SK-N-SH treated with all-trans-retinoic acid at 6 μM for 48 hours (cell line): ENCODE measurements at regions not wholly inside any gene's neighbourhood (a gene's known extent, or its start where the extent isn't known, plus 50 kb on each side); places are given as distances from the start of the nearest gene placed in this dataset.

Experiments used
- ATAC-seq: fragments of 200-7000 bp; cut with Tn5 transposase; 3 replicates; pipeline ENCODE4 v1.9.1; 2020; ENCODE audit warnings: mild to moderate bottlenecking, moderate library complexity
- ARNTL ChIP-seq: fragments of 450-650 bp; formaldehyde crosslinking; IDR thresholded peaks from 2 replicates; pipeline ENCODE4 v1.5.0; 2020; ENCODE audit warnings: low read depth, mild to moderate bottlenecking, moderate library complexity, borderline replicate concordance
- BACH2 ChIP-seq: fragments of 250-450 bp; sonication (Bioruptor Pico); IDR thresholded peaks from 2 replicates; pipeline ENCODE4 v1.9.0; 2021; ENCODE audit warnings: mild to moderate bottlenecking, borderline replicate concordance
- CSDC2 ChIP-seq: fragments of 250-450 bp; sonication (Bioruptor Pico); IDR thresholded peaks from 2 replicates; pipeline ENCODE4 v1.5.0; 2020; ENCODE audit warnings: mild to moderate bottlenecking, moderate library complexity
- ESRRG ChIP-seq: fragments of 250-450 bp; sonication (Bioruptor Pico); IDR thresholded peaks from 2 replicates; pipeline ENCODE4 v1.6.1; 2021; ENCODE audit warnings: mild to moderate bottlenecking
- GLIS3 ChIP-seq: fragments of 250-450 bp; sonication (Bioruptor Pico); IDR thresholded peaks from 2 replicates; pipeline ENCODE4 v1.5.0; 2020; ENCODE audit warnings: mild to moderate bottlenecking, moderate library complexity
- ISL1 ChIP-seq: fragments of 250-450 bp; sonication (Bioruptor Pico); IDR thresholded peaks from 2 replicates; pipeline ENCODE4 v2.1.2; 2022; ENCODE audit warnings: mild to moderate bottlenecking, moderate library complexity
- OSR1 ChIP-seq: fragments of 250-450 bp; sonication (Bioruptor Pico); IDR thresholded peaks from 2 replicates; pipeline ENCODE4 v1.8.0; 2022; ENCODE audit warnings: moderate library complexity, mild to moderate bottlenecking, inconsistent platforms
- POU6F1 ChIP-seq: fragments of 250-450 bp; sonication (Bioruptor Pico); IDR thresholded peaks from 2 replicates; pipeline ENCODE4 v1.8.0; 2021; ENCODE audit warnings: low read depth, mild to moderate bottlenecking, moderate library complexity, borderline replicate concordance
- PPARA ChIP-seq: fragments of 250-450 bp; sonication (Bioruptor Pico); IDR thresholded peaks from 2 replicates; pipeline ENCODE4 v1.5.0; 2020; ENCODE audit warnings: mild to moderate bottlenecking, borderline replicate concordance
- RARB ChIP-seq: fragments of 250-450 bp; sonication (Bioruptor Pico); IDR thresholded peaks from 2 replicates; pipeline ENCODE4 v1.8.0; 2021; ENCODE audit warnings: mild to moderate bottlenecking, moderate library complexity
- SNAI2 ChIP-seq: fragments of 250-450 bp; sonication (Bioruptor Pico); IDR thresholded peaks from 2 replicates; pipeline ENCODE4 v1.5.0; 2020; ENCODE audit warnings: mild to moderate bottlenecking, moderate library complexity
- TCF4 ChIP-seq: fragments of 250-450 bp; sonication (Bioruptor Pico); IDR thresholded peaks from 2 replicates; pipeline ENCODE4 v1.8.0; 2021; ENCODE audit warnings: mild to moderate bottlenecking, moderate library complexity, borderline replicate concordance
- TSHZ2 ChIP-seq: fragments of 250-450 bp; sonication (Bioruptor Pico); IDR thresholded peaks from 2 replicates; pipeline ENCODE4 v1.5.0; 2020; ENCODE audit warnings: mild to moderate bottlenecking, moderate library complexity
- ZC3H10 ChIP-seq: fragments of 250-450 bp; sonication (Bioruptor Pico); IDR thresholded peaks from 2 replicates; pipeline ENCODE4 v1.5.1; 2021; ENCODE audit warnings: mild to moderate bottlenecking, moderate library complexity
- ZFP3 ChIP-seq: fragments of 250-450 bp; sonication (Bioruptor Pico); IDR thresholded peaks from 2 replicates; pipeline ENCODE4 v1.5.0; 2020; ENCODE audit warnings: mild to moderate bottlenecking, moderate library complexity
- ZFP30 ChIP-seq: fragments of 450-650 bp; formaldehyde crosslinking; IDR thresholded peaks from 2 replicates; pipeline ENCODE4 v1.5.0; 2022; ENCODE audit warnings: mild to moderate bottlenecking, moderate library complexity
- ZNF565 ChIP-seq: fragments of 450-650 bp; formaldehyde crosslinking; conservative IDR thresholded peaks from 2 replicates; pipeline ENCODE4 v1.5.0; 2020; ENCODE audit warnings: low read depth, mild to moderate bottlenecking, moderate library complexity
- ZNF8 ChIP-seq: fragments of 450-650 bp; formaldehyde crosslinking; IDR thresholded peaks from 2 replicates; pipeline ENCODE4 v1.5.0; 2020; ENCODE audit warnings: mild to moderate bottlenecking, moderate library complexity
- TF ChIP-seq, protein P1 (sequence below): fragments of 250-450 bp; sonication (Bioruptor Pico); IDR thresholded peaks from 2 replicates; pipeline ENCODE4 v1.5.1; 2021; ENCODE audit warnings: mild to moderate bottlenecking, moderate library complexity

GRCh38 chr10:78247821-78248220 is 214.2 kb downstream of the RPS24 start:
- no peak for ATAC-seq
- TF ChIP-seq SNAI2 = no peak
- no peak for TF ChIP-seq ZNF565 (CRISPR knock-in tag)
- TF ChIP-seq ZNF8 (CRISPR knock-in tag) = no peak
- no peak for TF ChIP-seq ZFP3 (CRISPR knock-in tag)
- no peak for TF ChIP-seq RARB
- TF ChIP-seq ARNTL (CRISPR knock-in tag) = no peak
- TF ChIP-seq PPARA = no peak
- no peak for TF ChIP-seq CSDC2 (CRISPR knock-in tag)
- no peak for TF ChIP-seq TSHZ2 (CRISPR knock-in tag)
- no peak for TF ChIP-seq ZC3H10 (CRISPR knock-in tag)
- TF ChIP-seq, protein P1, sequence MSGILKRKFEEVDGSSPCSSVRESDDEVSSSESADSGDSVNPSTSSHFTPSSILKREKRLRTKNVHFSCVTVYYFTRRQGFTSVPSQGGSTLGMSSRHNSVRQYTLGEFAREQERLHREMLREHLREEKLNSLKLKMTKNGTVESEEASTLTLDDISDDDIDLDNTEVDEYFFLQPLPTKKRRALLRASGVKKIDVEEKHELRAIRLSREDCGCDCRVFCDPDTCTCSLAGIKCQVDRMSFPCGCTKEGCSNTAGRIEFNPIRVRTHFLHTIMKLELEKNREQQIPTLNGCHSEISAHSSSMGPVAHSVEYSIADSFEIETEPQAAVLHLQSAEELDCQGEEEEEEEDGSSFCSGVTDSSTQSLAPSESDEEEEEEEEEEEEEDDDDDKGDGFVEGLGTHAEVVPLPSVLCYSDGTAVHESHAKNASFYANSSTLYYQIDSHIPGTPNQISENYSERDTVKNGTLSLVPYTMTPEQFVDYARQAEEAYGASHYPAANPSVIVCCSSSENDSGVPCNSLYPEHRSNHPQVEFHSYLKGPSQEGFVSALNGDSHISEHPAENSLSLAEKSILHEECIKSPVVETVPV (CRISPR knock-in tag) = no peak
- no peak for TF ChIP-seq BACH2
- no peak for TF ChIP-seq GLIS3 (CRISPR knock-in tag)
- no peak for TF ChIP-seq ESRRG

DNA sequence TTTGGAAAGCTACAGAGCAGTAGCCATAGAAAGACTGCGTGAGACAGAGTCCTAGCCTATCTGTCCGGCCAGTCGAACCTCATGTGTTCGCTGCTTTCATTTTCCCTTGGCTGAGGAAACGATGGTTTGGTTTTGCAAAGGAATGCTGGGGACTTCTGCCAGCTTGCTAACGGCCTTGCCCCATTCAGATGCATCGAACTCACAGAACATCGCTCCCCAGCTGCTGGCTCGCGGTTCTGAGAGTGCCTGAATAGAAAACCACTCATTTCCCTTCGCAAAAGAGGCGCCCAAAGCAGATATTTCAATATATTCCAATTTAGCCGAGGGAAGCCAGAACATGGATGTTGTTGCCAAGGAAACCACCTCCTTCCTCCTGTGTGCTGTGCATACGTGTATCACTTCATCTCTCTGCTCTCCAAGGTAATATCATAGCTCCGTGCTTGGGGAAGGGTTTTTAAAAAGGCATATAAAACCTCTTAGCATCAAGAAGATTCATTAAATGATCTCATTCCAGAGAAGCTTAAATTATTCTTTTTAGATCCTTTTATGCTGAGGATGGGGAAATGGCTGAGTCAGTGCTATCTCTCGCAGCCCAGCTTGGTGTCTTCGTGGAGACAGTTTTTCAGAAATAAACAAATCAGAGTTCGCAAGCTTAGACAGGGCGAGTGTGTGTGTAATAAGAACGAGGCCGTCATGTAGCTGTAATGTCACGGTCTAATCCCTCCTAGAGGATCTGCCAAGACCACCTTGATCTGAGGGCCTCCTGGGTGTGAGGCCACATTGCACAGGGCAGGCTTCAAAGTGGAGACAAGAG is 215.2 kb downstream of the RPS24 start:
- TF ChIP-seq ISL1 (CRISPR knock-in tag) (no peak), POU6F1 (CRISPR knock-in tag) (no peak), ZFP3 (CRISPR knock-in tag) (no peak), OSR1 (CRISPR knock-in tag) (no peak), ARNTL (CRISPR knock-in tag) (no peak), SNAI2 (no peak), PPARA (no peak), RARB (no peak)
- TF ChIP-seq, protein P1 (CRISPR knock-in tag) = no peak
- no peak for ATAC-seq

DNA sequence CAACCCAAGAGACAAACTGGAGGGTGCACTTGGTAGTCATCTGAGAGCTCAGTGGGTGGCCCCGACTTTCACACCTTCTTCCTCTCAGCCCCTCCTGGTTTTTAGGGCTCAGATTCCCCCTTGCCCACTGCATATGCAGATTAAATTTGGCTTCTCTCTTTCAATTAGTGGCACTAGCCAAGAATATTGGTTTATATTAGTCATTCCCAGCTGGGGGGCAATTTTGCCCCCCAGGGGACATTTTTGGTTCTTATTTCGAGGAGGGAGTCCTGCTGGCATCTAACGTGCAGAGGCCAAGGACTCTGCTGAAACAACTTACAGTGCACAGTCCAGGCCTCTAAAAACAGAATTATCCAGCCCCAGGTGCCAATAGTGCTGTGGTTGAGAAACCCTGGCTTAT is 216.0 kb downstream of the RPS24 start:
- ATAC-seq = no peak
- TF ChIP-seq PPARA (no peak), ZC3H10 (CRISPR knock-in tag) (no peak), POU6F1 (CRISPR knock-in tag) (no peak), ZNF565 (CRISPR knock-in tag) (no peak)
- TF ChIP-seq, all 23 proteins: peak for 0

DNA sequence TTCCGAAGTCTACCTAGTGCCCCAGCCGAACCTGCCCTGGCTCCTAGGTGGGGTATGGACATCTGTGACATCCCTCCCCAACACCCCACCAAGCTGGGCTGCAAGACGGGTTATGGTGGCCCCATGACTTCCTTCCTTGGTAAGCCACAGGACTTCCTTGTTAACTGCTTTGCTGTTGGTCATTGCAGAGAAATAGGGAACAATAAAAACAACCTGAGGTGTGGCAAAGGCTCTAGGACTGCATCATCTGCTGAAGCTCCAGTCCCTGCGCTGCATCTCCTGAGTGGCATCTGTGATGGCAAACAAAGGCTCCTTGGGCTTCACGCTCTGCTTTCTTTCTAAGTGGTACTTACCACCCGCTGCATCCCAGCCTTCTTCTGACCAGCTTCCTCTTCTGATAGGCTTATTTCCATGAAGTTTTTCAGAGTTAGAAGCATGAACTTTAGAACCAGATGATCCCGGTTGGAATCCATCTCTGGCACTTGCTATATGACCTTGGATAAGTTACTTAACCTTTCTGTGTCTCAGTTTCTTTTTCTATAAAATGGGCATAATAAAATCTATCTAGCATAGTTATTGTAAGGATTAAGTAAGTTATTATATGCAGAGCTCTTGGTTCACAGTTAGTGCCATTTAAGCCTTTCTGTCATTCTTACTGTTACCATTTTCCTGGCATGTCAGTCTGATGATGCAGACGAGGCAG is 216.8 kb downstream of the RPS24 start:
- ATAC-seq = no peak
- TF ChIP-seq TCF4 (CRISPR knock-in tag) (no peak), POU6F1 (CRISPR knock-in tag) (no peak), CSDC2 (CRISPR knock-in tag) (no peak), ZFP30 (CRISPR knock-in tag) (no peak), ZC3H10 (CRISPR knock-in tag) (no peak), BACH2 (no peak), PPARA (no peak), SNAI2 (no peak), ZNF565 (CRISPR knock-in tag) (no peak)
- TF ChIP-seq, protein P1 (CRISPR knock-in tag) = no peak
